Activated T-cell treated with anti-CD3 and anti-CD28 coated beads, Interleukin-2, amount 50 U/mL, for 72 hours (primary cell): ENCODE measurements at regions not wholly inside any gene's neighbourhood (a gene's known extent, or its start where the extent isn't known, plus 50 kb on each side); places are given as distances from the start of the nearest gene placed in this dataset.

Experiments
- ATAC-seq, 2 donors: fragments of 150-1000 bp; cut with Tn5 transposase; replicated peaks in 1 of 2; 2 replicates each; pipeline ENCODE4 v1.10.0; 2021; ENCODE audit warnings: moderate library complexity in 2 of 2, mild to moderate bottlenecking in 1 of 2
- DNase-seq, 2 donors: peaks; one replicate each; pipeline ENCODE4 v3.0.0; 2021 to 2022; ENCODE audit warnings: mixed read lengths in 1 of 2
- H3K27ac Mint-ChIP-seq: one replicate; pipeline ENCODE4 v1.8.0; 2022; ENCODE audit warnings: mild to moderate bottlenecking, moderate library complexity, mixed read lengths
- H3K27me3 Mint-ChIP-seq: one replicate; pipeline ENCODE4 v1.8.0; 2022; ENCODE audit warnings: low read depth, mixed read lengths
- H3K36me3 Mint-ChIP-seq, 2 donors: one replicate each; pipeline ENCODE4 v1.8.0; 2022; ENCODE audit warnings: mixed read lengths in 2 of 2, mild to moderate bottlenecking in 1 of 2; ENCODE audit not compliant: insufficient read depth in 2 of 2
- H3K4me1 Mint-ChIP-seq: one replicate; pipeline ENCODE4 v1.8.0; 2022; ENCODE audit warnings: low read depth, mixed read lengths
- H3K4me3 Mint-ChIP-seq, 2 donors: one replicate each; pipeline ENCODE4 v1.8.0; 2022; ENCODE audit warnings: mild to moderate bottlenecking in 2 of 2, mixed read lengths in 2 of 2, moderate library complexity in 2 of 2
- H3K9me3 Mint-ChIP-seq, 2 donors: one replicate each; pipeline ENCODE4 v1.8.0; 2022; ENCODE audit warnings: mixed read lengths in 2 of 2

- no peak for DNase-seq
- H3K27ac Mint-ChIP-seq: no peak overlapping the region
Measured at GRCh38 chrX:138001226-138001625, 435.3 kb downstream of the ZIC3 start.

GRCh38 chrX:138006180-138006579 is 440.3 kb downstream of the ZIC3 start:
- H3K36me3 Mint-ChIP-seq: no peaks in the 10 kb centered on the region
- no peak overlapping the region for H3K4me3 Mint-ChIP-seq
- no peaks in the 10 kb centered on the region for H3K4me1 Mint-ChIP-seq
- peaks cover 14% of the 10 kb centered on the region for H3K27me3 Mint-ChIP-seq
- DNase-seq (no peak), ATAC-seq (no peak)
- no peaks in the 10 kb centered on the region for H3K9me3 Mint-ChIP-seq
- H3K27ac Mint-ChIP-seq: no peak overlapping the region

More at GRCh38 chrX:138001226-138001625, 435.3 kb downstream of the ZIC3 start:
- Mint-ChIP-seq H3K4me3 (no peak overlapping the region), H3K27me3 (peaks cover 26% of the 10 kb centered on the region), H3K4me1 (no peaks in the 10 kb centered on the region), H3K36me3 (no peaks in the 10 kb centered on the region), H3K9me3 (no peaks in the 10 kb centered on the region)
- no peak for ATAC-seq

GRCh38 chrX:138008281-138008680 is 442.4 kb downstream of the ZIC3 start:
- DNase-seq (no peak), ATAC-seq (no peak)
- H3K27ac Mint-ChIP-seq: no peak overlapping the region
- no peaks in the 10 kb centered on the region for H3K36me3 Mint-ChIP-seq
- no peak overlapping the region for H3K4me3 Mint-ChIP-seq
- no peaks in the 10 kb centered on the region for H3K4me1 Mint-ChIP-seq
- H3K9me3 Mint-ChIP-seq: no peaks in the 10 kb centered on the region
- peaks cover 17% of the 10 kb centered on the region for H3K27me3 Mint-ChIP-seq

GRCh38 chrX:138011468-138011867 is 445.5 kb downstream of the ZIC3 start:
- Mint-ChIP-seq H3K9me3 (no peaks in the 10 kb centered on the region), H3K4me1 (no peaks in the 10 kb centered on the region), H3K36me3 (no peaks in the 10 kb centered on the region), H3K27me3 (peaks cover 24% of the 10 kb centered on the region), H3K27ac (no peak overlapping the region), H3K4me3 (no peak overlapping the region)
- DNase-seq: no peak
- no peak for ATAC-seq

- H3K27ac Mint-ChIP-seq: no peak overlapping the region
- ATAC-seq: no peak
- H3K36me3 Mint-ChIP-seq: no peaks in the 10 kb centered on the region
- no peak for DNase-seq
- H3K27me3 Mint-ChIP-seq: peaks cover 18% of the 10 kb centered on the region
- no peak overlapping the region for H3K4me3 Mint-ChIP-seq
- H3K9me3 Mint-ChIP-seq: no peaks in the 10 kb centered on the region
- no peaks in the 10 kb centered on the region for H3K4me1 Mint-ChIP-seq
Measured at GRCh38 chrX:138014577-138014976, 448.6 kb downstream of the ZIC3 start.

GRCh38 chrX:138018145-138018799 is 452.3 kb downstream of the ZIC3 start:
- no peak for DNase-seq
- no peaks in the 10 kb centered on the region for H3K4me1 Mint-ChIP-seq
- ATAC-seq: no peak
- H3K36me3 Mint-ChIP-seq: no peaks in the 10 kb centered on the region
- no peaks in the 10 kb centered on the region for H3K9me3 Mint-ChIP-seq
- no peak overlapping the region for H3K4me3 Mint-ChIP-seq
- H3K27ac Mint-ChIP-seq: no peak overlapping the region
- H3K27me3 Mint-ChIP-seq: peaks cover 15% of the 10 kb centered on the region

GRCh38 chrX:138020941-138021340 is 455.0 kb downstream of the ZIC3 start:
- Mint-ChIP-seq H3K27me3 (peaks cover 14% of the 10 kb centered on the region), H3K27ac (no peak overlapping the region), H3K4me1 (no peaks in the 10 kb centered on the region), H3K4me3 (no peak overlapping the region), H3K36me3 (no peaks in the 10 kb centered on the region), H3K9me3 (no peaks in the 10 kb centered on the region)
- no peak for DNase-seq
- no peak for ATAC-seq

GRCh38 chrX:138026211-138026610 is 460.3 kb downstream of the ZIC3 start:
- Mint-ChIP-seq H3K27ac (no peak overlapping the region), H3K36me3 (no peaks in the 10 kb centered on the region), H3K4me3 (no peak overlapping the region), H3K4me1 (no peaks in the 10 kb centered on the region), H3K27me3 (peaks cover 34% of the 10 kb centered on the region), H3K9me3 (no peaks in the 10 kb centered on the region)
- ATAC-seq (no peak), DNase-seq (no peak)

- H3K27ac Mint-ChIP-seq: no peak overlapping the region
- ATAC-seq (no peak), DNase-seq (no peak)
- peaks cover 20% of the 10 kb centered on the region for H3K27me3 Mint-ChIP-seq
- H3K36me3 Mint-ChIP-seq: no peaks in the 10 kb centered on the region
- H3K9me3 Mint-ChIP-seq: no peaks in the 10 kb centered on the region
- no peak overlapping the region for H3K4me3 Mint-ChIP-seq
- no peaks in the 10 kb centered on the region for H3K4me1 Mint-ChIP-seq
Measured at GRCh38 chrX:138031715-138032114, 465.8 kb downstream of the ZIC3 start.

GRCh38 chrX:138034136-138034535 is 468.2 kb downstream of the ZIC3 start:
- no peaks in the 10 kb centered on the region for H3K4me1 Mint-ChIP-seq
- no peaks in the 10 kb centered on the region for H3K36me3 Mint-ChIP-seq
- peaks cover 0 to 1% of the 10 kb centered on the region in 2 donors for H3K9me3 Mint-ChIP-seq
- no peak overlapping the region for H3K4me3 Mint-ChIP-seq
- H3K27ac Mint-ChIP-seq: no peak overlapping the region
- ATAC-seq: no peak
- no peak for DNase-seq
- peaks cover 15% of the 10 kb centered on the region for H3K27me3 Mint-ChIP-seq

- DNase-seq: no peak
- H3K9me3 Mint-ChIP-seq: peaks cover 2 to 12% of the 10 kb centered on the region in 2 donors
- H3K4me1 Mint-ChIP-seq: no peaks in the 10 kb centered on the region
- H3K27me3 Mint-ChIP-seq: peaks cover 20% of the 10 kb centered on the region
- no peak overlapping the region for H3K27ac Mint-ChIP-seq
- no peak for ATAC-seq
- no peak overlapping the region for H3K4me3 Mint-ChIP-seq
- H3K36me3 Mint-ChIP-seq: peaks cover 2 to 7% of the 10 kb centered on the region in 2 donors
Measured at GRCh38 chrX:138037548-138037947, 471.6 kb downstream of the ZIC3 start.

- ATAC-seq: no peak
- H3K27ac Mint-ChIP-seq: no peak overlapping the region
Measured at GRCh38 chrX:138057883-138058282, 492.0 kb downstream of the ZIC3 start.

GRCh38 chrX:138058931-138059330 is 493.0 kb downstream of the ZIC3 start:
- Mint-ChIP-seq H3K27ac (no peak overlapping the region), H3K27me3 (peaks cover 14% of the 10 kb centered on the region), H3K9me3 (no peaks in the 10 kb centered on the region), H3K4me3 (no peak overlapping the region), H3K36me3 (no peaks in the 10 kb centered on the region), H3K4me1 (no peaks in the 10 kb centered on the region)
- DNase-seq: no peak
- ATAC-seq: no peak

More at GRCh38 chrX:138057883-138058282, 492.0 kb downstream of the ZIC3 start:
- Mint-ChIP-seq H3K36me3 (no peaks in the 10 kb centered on the region), H3K4me1 (no peaks in the 10 kb centered on the region), H3K4me3 (no peak overlapping the region), H3K9me3 (no peaks in the 10 kb centered on the region), H3K27me3 (peaks cover 14% of the 10 kb centered on the region)
- no peak for DNase-seq

- Mint-ChIP-seq H3K9me3 (peaks cover 0 to 2% of the 10 kb centered on the region in 2 donors), H3K4me3 (no peak overlapping the region), H3K36me3 (no peaks in the 10 kb centered on the region), H3K27ac (no peak overlapping the region), H3K27me3 (peaks cover 29% of the 10 kb centered on the region), H3K4me1 (no peaks in the 10 kb centered on the region)
- DNase-seq (no peak), ATAC-seq (no peak)
Measured at GRCh38 chrX:138067415-138067814, 501.5 kb downstream of the ZIC3 start.
